ENCODE measurements at regions not wholly inside any gene's neighbourhood (a gene's known extent, or its start where the extent isn't known, plus 50 kb on each side); places are given as distances from the start of the nearest gene placed in this dataset.

DNA sequence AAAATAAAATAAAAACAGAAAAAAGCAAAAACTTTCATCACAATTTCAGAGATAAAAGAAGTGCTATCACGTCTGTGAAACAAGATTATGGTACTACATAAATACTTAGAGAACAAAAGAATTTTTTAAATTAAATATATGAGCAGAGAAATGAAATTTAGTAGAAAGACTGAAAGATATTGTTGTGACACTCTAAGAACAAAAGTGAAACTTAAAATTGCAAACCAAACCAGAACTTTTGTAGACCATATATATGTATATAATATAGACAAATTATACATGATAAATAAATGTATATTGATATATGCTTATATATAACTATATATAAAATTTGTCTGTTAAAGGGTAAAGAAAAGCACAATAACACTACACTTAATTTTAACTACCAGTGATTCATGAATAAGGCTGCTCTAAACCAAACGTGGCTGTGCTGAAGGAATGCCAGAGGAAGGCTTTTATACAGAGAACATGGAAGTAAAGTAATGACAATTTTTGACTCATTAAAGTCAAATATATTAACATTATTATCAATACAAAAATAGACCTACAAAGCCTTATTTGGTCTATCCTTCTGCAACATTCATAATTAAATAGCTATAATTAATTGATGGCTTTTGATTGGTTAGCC is 1516.7 kb upstream of the PCDH20 start:
- TF ChIP-seq, protein P1, sequence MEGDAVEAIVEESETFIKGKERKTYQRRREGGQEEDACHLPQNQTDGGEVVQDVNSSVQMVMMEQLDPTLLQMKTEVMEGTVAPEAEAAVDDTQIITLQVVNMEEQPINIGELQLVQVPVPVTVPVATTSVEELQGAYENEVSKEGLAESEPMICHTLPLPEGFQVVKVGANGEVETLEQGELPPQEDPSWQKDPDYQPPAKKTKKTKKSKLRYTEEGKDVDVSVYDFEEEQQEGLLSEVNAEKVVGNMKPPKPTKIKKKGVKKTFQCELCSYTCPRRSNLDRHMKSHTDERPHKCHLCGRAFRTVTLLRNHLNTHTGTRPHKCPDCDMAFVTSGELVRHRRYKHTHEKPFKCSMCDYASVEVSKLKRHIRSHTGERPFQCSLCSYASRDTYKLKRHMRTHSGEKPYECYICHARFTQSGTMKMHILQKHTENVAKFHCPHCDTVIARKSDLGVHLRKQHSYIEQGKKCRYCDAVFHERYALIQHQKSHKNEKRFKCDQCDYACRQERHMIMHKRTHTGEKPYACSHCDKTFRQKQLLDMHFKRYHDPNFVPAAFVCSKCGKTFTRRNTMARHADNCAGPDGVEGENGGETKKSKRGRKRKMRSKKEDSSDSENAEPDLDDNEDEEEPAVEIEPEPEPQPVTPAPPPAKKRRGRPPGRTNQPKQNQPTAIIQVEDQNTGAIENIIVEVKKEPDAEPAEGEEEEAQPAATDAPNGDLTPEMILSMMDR (IDR thresholded peaks at IDR 0.05; ENCODE audit: low read depth, low read length, poor library complexity, severe bottlenecking), result no peak
- TF ChIP-seq EZH2phosphoT487 (IDR thresholded peaks at IDR 0.05; ENCODE audit: borderline replicate concordance, low read length), result no peak
